Middle frontal gyrus (tissue), 1 donor: ENCODE measurements at regions not wholly inside any gene's neighbourhood (a gene's known extent, or its start where the extent isn't known, plus 50 kb on each side); places are given as distances from the start of the nearest gene placed in this dataset.

ENCODE experiments used
- DNase-seq: peaks from one replicate; pipeline ENCODE4 v3.0.0-alpha.2; 2015; ENCODE audit warnings: low spot score; ENCODE audit errors: extremely low spot score

- no peak for DNase-seq
These were observed 74.3 kb upstream of the CRHR1 start for GRCh38 chr17:45709728-45710288.

GRCh38 chr17:45715787-45716186 is 68.3 kb upstream of the CRHR1 start:
- DNase-seq, result no peak

GRCh38 chr17:45718791-45719190 is 65.3 kb upstream of the CRHR1 start:
- no peak for DNase-seq

GRCh38 chr17:45719335-45720071 is 64.6 kb upstream of the CRHR1 start:
- DNase-seq, result peak; percentile 50

GRCh38 chr17:45720386-45720785 is 63.7 kb upstream of the CRHR1 start:
- DNase-seq, result no peak

GRCh38 chr17:45722161-45722560 is 62.0 kb upstream of the CRHR1 start:
- no peak for DNase-seq

- DNase-seq, result no peak
These were observed 54.7 kb upstream of the CRHR1 start for GRCh38 chr17:45729294-45729907.

- no peak for DNase-seq
These were observed 53.9 kb upstream of the CRHR1 start for GRCh38 chr17:45730192-45730591.

- DNase-seq, result no peak
These were observed 52.7 kb upstream of the CRHR1 start for GRCh38 chr17:45731459-45731858.

- DNase-seq, result no peak
These were observed 51.1 kb upstream of the CRHR1 start for GRCh38 chr17:45732926-45733505.

GRCh38 chr17:45733781-45734180 is 50.3 kb upstream of the CRHR1 start:
- DNase-seq, result no peak
